ENCODE measurements at regions not wholly inside any gene's neighbourhood (a gene's known extent, or its start where the extent isn't known, plus 50 kb on each side); places are given as distances from the start of the nearest gene placed in this dataset.
A peak's percentile ranks its signal among the peaks of the same experiment; 100 is the strongest.
"Not testable (repeated sequence)": the region's sequence is repeated elsewhere in the genome, so short reads cannot be mapped to it uniquely, and the experiment has no call there.

GRCh38 chr6:56814308-56814707 lies 140.6 kb upstream of the BEND6 start:
- Mint-ChIP-seq H3K27ac (no peak overlapping the region), H3K4me1 (no peaks in the 10 kb centered on the region), H3K9me3 (no peaks in the 10 kb centered on the region), H3K4me3 (no peak overlapping the region), H3K27me3 (no peaks in the 10 kb centered on the region), H3K36me3 (no peaks in the 10 kb centered on the region)

GRCh38 chr6:56812851-56813250 lies 142.1 kb upstream of the BEND6 start:
- not testable (repeated sequence) for H3K9me3 Mint-ChIP-seq, H3K4me3 Mint-ChIP-seq, H3K27ac Mint-ChIP-seq, H3K27me3 Mint-ChIP-seq, H3K36me3 Mint-ChIP-seq, H3K4me1 Mint-ChIP-seq

DNA sequence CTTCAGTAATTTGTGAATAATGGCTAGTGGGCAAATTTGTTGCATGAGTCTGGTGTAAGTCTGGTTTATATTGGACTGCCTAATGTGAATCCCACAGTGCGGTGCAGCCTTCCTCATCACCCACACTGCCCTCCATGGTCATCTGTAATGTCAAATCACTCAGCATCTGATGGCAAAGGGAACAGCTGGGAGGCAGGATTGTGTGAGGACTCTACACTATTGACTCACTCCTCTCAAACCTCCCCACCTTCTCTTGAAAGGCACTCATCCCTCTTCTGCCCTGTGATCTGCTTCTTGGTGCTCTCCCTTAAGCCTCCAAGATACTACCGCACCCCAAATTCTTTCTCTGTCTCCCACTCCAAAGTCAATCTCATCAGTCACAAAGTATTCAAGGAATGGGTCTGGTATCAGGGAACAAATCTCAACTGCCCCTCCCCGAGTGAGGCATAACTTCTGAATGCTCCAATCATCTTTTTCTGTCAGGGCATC lies 146.0 kb upstream of the BEND6 start:
- Mint-ChIP-seq H3K27me3 (peaks cover 2% of the 10 kb centered on the region), H3K4me3 (no peak overlapping the region), H3K36me3 (no peaks in the 10 kb centered on the region), H3K27ac (no peak overlapping the region), H3K9me3 (no peaks in the 10 kb centered on the region), H3K4me1 (no peaks in the 10 kb centered on the region)

GRCh38 chr6:56807989-56808337 lies 146.9 kb upstream of the BEND6 start:
- Mint-ChIP-seq H3K4me3 (no peak overlapping the region), H3K27me3 (peaks cover 2% of the 10 kb centered on the region), H3K9me3 (no peaks in the 10 kb centered on the region), H3K4me1 (no peaks in the 10 kb centered on the region), H3K36me3 (no peaks in the 10 kb centered on the region), H3K27ac (no peak overlapping the region)

- no peaks in the 10 kb centered on the region for H3K4me1 Mint-ChIP-seq
- no peaks in the 10 kb centered on the region for H3K9me3 Mint-ChIP-seq
- no peak overlapping the region for H3K4me3 Mint-ChIP-seq
- no peaks in the 10 kb centered on the region for H3K36me3 Mint-ChIP-seq
- H3K27ac Mint-ChIP-seq = no peak overlapping the region
- peaks cover 2% of the 10 kb centered on the region for H3K27me3 Mint-ChIP-seq
Measured at GRCh38 chr6:56807326-56807988, 147.4 kb upstream of the BEND6 start.

- no peak overlapping the region for H3K4me3 Mint-ChIP-seq
- no peaks in the 10 kb centered on the region for H3K36me3 Mint-ChIP-seq
- H3K4me1 Mint-ChIP-seq = no peaks in the 10 kb centered on the region
- no peak overlapping the region for H3K27ac Mint-ChIP-seq
- H3K27me3 Mint-ChIP-seq = peaks cover 2% of the 10 kb centered on the region
- no peaks in the 10 kb centered on the region for H3K9me3 Mint-ChIP-seq
Measured at GRCh38 chr6:56806368-56806767, 148.5 kb upstream of the BEND6 start.

DNA sequence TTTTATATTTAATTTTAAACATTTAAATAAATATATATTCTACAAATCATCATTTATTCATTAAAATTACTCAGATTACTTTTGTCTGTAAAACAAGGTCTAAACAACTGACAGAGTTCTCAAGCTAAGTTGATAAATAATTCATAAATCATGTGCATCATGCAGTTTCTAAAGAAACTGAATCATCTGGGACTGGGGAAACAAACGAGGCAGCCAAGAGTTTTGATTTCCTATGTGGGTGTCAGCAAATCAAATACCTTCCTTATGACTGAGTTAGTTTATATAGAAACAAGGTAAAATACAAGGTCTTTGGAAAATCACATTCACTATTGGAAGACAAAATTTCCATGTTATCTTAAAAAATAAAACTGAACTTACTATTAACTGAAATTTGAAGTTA lies 149.9 kb upstream of the BEND6 start:
- Mint-ChIP-seq H3K9me3 (no peaks in the 10 kb centered on the region), H3K27me3 (peaks cover 2% of the 10 kb centered on the region), H3K4me3 (no peak overlapping the region), H3K4me1 (no peaks in the 10 kb centered on the region), H3K27ac (no peak overlapping the region), H3K36me3 (no peaks in the 10 kb centered on the region)

- H3K36me3 Mint-ChIP-seq = no peaks in the 10 kb centered on the region
- H3K4me1 Mint-ChIP-seq = no peaks in the 10 kb centered on the region
- no peaks in the 10 kb centered on the region for H3K27me3 Mint-ChIP-seq
- H3K4me3 Mint-ChIP-seq = no peak overlapping the region
- H3K9me3 Mint-ChIP-seq = no peaks in the 10 kb centered on the region
- H3K27ac Mint-ChIP-seq = no peak overlapping the region
Measured at GRCh38 chr6:56803594-56803993, 151.3 kb upstream of the BEND6 start.

DNA sequence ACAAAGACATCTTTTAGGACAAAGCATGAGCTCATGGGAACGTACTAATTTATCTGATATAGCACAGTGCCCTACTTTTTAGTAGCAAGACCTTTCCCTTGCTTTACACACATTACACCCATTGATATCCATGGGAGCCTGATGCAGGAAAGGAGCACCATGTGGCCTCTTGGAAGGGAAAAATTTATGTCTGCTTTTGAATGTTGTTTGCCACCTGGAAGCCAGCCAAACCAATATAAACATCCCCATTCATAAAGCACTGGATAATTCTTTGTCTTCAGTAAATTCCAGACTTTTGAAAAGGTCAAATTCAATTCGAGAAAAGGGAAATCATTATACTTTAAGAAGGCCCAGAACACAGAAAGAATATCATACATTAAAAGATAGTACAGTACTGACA lies 152.3 kb upstream of the BEND6 start:
- Mint-ChIP-seq H3K27me3 (no peaks in the 10 kb centered on the region), H3K36me3 (no peaks in the 10 kb centered on the region), H3K27ac (no peak overlapping the region), H3K4me1 (no peaks in the 10 kb centered on the region), H3K9me3 (no peaks in the 10 kb centered on the region), H3K4me3 (no peak overlapping the region)

DNA sequence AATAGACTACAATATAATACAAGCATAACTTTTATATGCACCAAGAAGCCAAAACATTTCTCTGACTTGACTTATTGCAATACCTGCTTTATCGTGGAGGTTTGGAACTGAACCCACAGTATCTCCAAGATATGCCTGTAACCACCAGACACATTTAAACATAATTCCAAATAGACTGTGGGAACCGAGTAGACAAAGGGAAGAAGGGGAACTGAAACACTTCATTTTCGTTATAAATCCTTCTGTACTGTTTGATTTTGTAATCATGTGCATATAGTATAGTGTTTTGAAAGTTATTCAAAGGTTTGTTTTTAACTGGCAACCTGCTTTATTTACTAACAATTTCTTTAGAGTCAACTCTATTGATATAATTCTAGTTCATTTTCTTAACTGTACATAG lies 154.9 kb upstream of the BEND6 start:
- no peaks in the 10 kb centered on the region for H3K9me3 Mint-ChIP-seq
- H3K36me3 Mint-ChIP-seq = no peaks in the 10 kb centered on the region
- no peak overlapping the region for H3K27ac Mint-ChIP-seq
- peaks cover 2% of the 10 kb centered on the region for H3K27me3 Mint-ChIP-seq
- H3K4me1 Mint-ChIP-seq = no peaks in the 10 kb centered on the region
- no peak overlapping the region for H3K4me3 Mint-ChIP-seq

DNA sequence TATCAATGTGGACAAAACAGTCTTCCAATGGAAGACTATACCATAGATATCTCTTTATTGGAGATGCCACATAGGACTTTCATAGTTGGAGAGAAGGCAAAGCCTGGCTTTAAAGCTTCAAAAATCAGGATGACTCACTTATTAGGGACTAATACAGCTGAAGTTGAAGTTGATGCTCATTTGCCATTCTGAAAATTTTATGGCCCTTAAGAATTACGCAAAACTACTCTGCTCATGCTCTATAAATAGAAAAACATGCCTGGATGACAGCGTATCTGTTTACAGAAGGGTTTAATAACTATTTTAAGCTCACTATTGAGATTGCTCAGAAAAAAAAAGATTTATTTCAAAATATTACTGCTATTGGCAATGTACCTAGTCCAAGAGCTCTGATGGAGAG lies 155.5 kb upstream of the DST start:
- no peak overlapping the region for H3K4me3 Mint-ChIP-seq
- H3K27me3 Mint-ChIP-seq = peaks cover 3% of the 10 kb centered on the region
- no peak overlapping the region for H3K27ac Mint-ChIP-seq
- H3K36me3 Mint-ChIP-seq = no peaks in the 10 kb centered on the region
- H3K9me3 Mint-ChIP-seq = peaks cover 0 to 1% (median 0%) of the 10 kb centered on the region in 3 donors
- no peaks in the 10 kb centered on the region for H3K4me1 Mint-ChIP-seq

DNA sequence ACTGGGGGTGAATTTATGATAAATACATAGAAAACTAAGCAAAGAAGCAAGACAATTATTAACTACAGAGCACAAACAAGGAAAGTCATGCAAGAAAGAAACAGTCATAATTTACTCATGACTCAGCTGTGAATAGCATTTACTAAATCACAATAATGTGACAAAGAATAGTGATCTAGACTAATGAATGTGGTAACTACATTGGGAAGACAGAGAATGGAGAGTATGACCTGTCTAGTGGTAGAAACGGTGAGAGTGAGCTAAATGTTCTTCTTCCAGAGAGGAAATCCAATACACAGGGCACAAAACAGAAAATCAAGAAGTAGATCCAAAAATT lies 153.5 kb upstream of the DST start:
- peaks cover 2% of the 10 kb centered on the region for H3K36me3 Mint-ChIP-seq
- H3K27ac Mint-ChIP-seq = no peak overlapping the region
- H3K27me3 Mint-ChIP-seq = peaks cover 3% of the 10 kb centered on the region
- H3K4me3 Mint-ChIP-seq = no peak overlapping the region
- peaks cover 0 to 4% (median 0%) of the 10 kb centered on the region in 3 donors for H3K9me3 Mint-ChIP-seq
- no peaks in the 10 kb centered on the region for H3K4me1 Mint-ChIP-seq

- Mint-ChIP-seq H3K4me3 (no peak overlapping the region), H3K27me3 (peaks cover 5% of the 10 kb centered on the region), H3K27ac (peak overlapping the region in 1 of 3 donors; percentile 54), H3K4me1 (no peaks in the 10 kb centered on the region), H3K9me3 (peaks cover 0 to 4% (median 0%) of the 10 kb centered on the region in 3 donors), H3K36me3 (peaks cover 2% of the 10 kb centered on the region)
Measured at GRCh38 chr6:56795466-56796195, 152.9 kb upstream of the DST start.

DNA sequence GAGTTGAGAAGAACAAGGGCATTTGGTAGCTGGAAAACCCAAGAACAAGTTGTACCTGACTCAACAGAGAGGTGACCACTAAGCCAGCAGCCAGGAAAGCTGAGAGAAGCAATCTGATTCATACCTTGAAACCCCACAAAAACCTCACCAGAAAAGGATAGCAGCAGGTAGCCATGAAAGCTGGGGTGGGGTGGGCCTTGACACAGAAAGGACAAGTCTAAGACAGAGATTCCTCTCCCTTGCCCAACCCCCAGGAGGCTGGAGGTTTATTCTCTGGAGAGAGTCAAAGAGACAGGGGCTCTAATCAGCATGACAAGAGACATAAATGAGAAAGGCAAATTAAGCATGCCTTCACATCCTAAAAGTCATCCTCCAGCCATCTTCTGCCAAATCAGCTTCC lies 151.7 kb upstream of the DST start:
- Mint-ChIP-seq H3K36me3 (peaks cover 2% of the 10 kb centered on the region), H3K4me1 (no peaks in the 10 kb centered on the region), H3K27ac (no peak overlapping the region), H3K27me3 (peaks cover 11% of the 10 kb centered on the region), H3K4me3 (no peak overlapping the region), H3K9me3 (peaks cover 0 to 4% (median 0%) of the 10 kb centered on the region in 3 donors)

DNA sequence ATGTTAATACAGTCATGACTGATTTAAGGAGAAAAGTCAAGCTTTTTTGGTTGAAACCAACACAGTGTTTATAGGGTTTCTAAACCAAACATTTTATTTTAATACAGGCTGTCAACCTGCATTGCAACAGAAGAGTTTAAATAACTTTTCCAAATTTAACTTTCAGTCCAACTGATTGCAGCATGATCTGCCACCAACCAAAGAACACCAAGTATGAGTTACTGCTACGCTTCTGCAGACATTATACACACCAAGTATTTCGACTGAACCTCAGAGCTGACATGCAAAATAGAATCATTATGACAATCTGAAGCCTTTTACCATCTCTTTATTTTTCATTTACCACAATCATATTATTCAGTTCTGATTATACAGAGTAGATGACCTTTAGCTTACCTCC lies 151.2 kb upstream of the DST start:
- Mint-ChIP-seq H3K27ac (no peak overlapping the region), H3K4me3 (no peak overlapping the region), H3K4me1 (no peaks in the 10 kb centered on the region), H3K36me3 (peaks cover 2% of the 10 kb centered on the region), H3K9me3 (peaks cover 0 to 4% (median 0%) of the 10 kb centered on the region in 3 donors), H3K27me3 (peaks cover 11% of the 10 kb centered on the region)

- Mint-ChIP-seq H3K4me1 (no peaks in the 10 kb centered on the region), H3K36me3 (peaks cover 2% of the 10 kb centered on the region), H3K4me3 (no peak overlapping the region), H3K9me3 (peaks cover 0 to 4% (median 1%) of the 10 kb centered on the region in 3 donors), H3K27me3 (peaks cover 14% of the 10 kb centered on the region), H3K27ac (no peak overlapping the region)
Measured at GRCh38 chr6:56790414-56790813, 147.7 kb upstream of the DST start.

All from IgD-negative memory B cell (primary cell).